GM12878 (cell line): ENCODE measurements at regions not wholly inside any gene's neighbourhood (a gene's known extent, or its start where the extent isn't known, plus 50 kb on each side); places are given as distances from the start of the nearest gene placed in this dataset.

Experiments
- BCL11A ChIP-seq: IDR thresholded peaks from 2 replicates; pipeline ENCODE4 v1.6.1; 2011; ENCODE audit warnings: low read depth, low read length
- BRCA1 ChIP-seq: IDR thresholded peaks from 2 replicates; pipeline ENCODE4 v1.6.1; 2011; ENCODE audit warnings: low read depth, low read length, improper control_type of control experiment
- EZH2 ChIP-seq: IDR thresholded peaks from 2 replicates; pipeline ENCODE4 v1.6.1; 2012; ENCODE audit warnings: low read depth, mild to moderate bottlenecking, control low read depth, inconsistent platforms, low read length, borderline replicate concordance; ENCODE audit not compliant: control insufficient read depth
- JUND ChIP-seq: IDR thresholded peaks from 2 replicates; pipeline ENCODE4 v1.6.1; 2012; ENCODE audit warnings: low read depth, mild to moderate bottlenecking, low read length, improper control_type of control experiment, moderate library complexity
- NFYB ChIP-seq: IDR thresholded peaks from 2 replicates; pipeline ENCODE4 v1.6.1; 2011; ENCODE audit warnings: low read depth, mild to moderate bottlenecking, low read length, improper control_type of control experiment, moderate library complexity; ENCODE audit not compliant: insufficient read depth
- POLR2AphosphoS5 ChIP-seq: IDR thresholded peaks from 2 replicates; pipeline ENCODE4 v1.6.1; 2011; ENCODE audit warnings: mild to moderate bottlenecking, low read length, inconsistent platforms
- RFX5 ChIP-seq: IDR thresholded peaks from 2 replicates; pipeline ENCODE4 v1.6.1; 2011; ENCODE audit warnings: low read depth, low read length, improper control_type of control experiment
- SMC3 ChIP-seq: IDR thresholded peaks from 2 replicates; pipeline ENCODE4 v1.6.1; 2011; ENCODE audit warnings: low read length, improper control_type of control experiment, borderline replicate concordance
- TAF1 ChIP-seq: IDR thresholded peaks from 2 replicates; pipeline ENCODE4 v1.6.1; 2011; ENCODE audit warnings: mild to moderate bottlenecking, low read depth, low read length, borderline replicate concordance
- TF ChIP-seq, protein P1 (sequence below), 3 experiments: IDR thresholded peaks in 2 of 3; conservative IDR thresholded peaks in 1 of 3; 2 replicates each; pipeline ENCODE4 v1.5.1; 2011; ENCODE audit warnings: low read depth in 3 of 3, low read length in 3 of 3, mild to moderate bottlenecking in 3 of 3, control low read depth in 2 of 3, moderate library complexity in 2 of 3, inconsistent platforms in 1 of 3, mixed read lengths in 1 of 3; ENCODE audit not compliant: control insufficient read depth in 2 of 3, insufficient read depth in 1 of 3; ENCODE audit errors: extremely low read depth in 1 of 3

DNA sequence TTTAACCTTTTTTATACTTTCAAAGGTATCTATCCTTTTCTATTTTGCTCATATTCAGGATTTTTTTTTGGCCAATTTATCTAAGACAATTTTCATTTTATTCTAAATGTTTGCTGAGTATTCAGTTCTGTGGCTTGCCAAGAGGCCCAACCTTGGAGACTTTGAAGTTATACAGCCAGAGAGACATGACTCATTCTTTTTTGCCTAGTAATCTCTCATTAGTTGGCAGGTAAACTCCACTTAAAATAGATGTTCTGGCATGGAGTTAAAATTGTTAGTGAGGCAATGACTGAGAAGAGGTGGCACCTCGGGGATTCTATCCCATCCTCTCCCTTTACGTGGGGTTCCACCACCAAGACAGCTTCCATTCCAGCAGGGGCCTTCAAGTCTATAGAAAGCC lies 213.8 kb downstream of the KCTD12 start:
- TF ChIP-seq, protein P1, sequence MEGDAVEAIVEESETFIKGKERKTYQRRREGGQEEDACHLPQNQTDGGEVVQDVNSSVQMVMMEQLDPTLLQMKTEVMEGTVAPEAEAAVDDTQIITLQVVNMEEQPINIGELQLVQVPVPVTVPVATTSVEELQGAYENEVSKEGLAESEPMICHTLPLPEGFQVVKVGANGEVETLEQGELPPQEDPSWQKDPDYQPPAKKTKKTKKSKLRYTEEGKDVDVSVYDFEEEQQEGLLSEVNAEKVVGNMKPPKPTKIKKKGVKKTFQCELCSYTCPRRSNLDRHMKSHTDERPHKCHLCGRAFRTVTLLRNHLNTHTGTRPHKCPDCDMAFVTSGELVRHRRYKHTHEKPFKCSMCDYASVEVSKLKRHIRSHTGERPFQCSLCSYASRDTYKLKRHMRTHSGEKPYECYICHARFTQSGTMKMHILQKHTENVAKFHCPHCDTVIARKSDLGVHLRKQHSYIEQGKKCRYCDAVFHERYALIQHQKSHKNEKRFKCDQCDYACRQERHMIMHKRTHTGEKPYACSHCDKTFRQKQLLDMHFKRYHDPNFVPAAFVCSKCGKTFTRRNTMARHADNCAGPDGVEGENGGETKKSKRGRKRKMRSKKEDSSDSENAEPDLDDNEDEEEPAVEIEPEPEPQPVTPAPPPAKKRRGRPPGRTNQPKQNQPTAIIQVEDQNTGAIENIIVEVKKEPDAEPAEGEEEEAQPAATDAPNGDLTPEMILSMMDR (IDR thresholded peaks at IDR 0.05 in 2 of 3, conservative IDR thresholded peaks at IDR 0.05 in 1 of 3; ENCODE audit: control insufficient read depth in 2 of 3, extremely low read depth in 1 of 3, insufficient read depth in 1 of 3, low read depth in 3 of 3, low read length in 3 of 3), result no peak
- no peak for TF ChIP-seq POLR2AphosphoS5
- no peak for TF ChIP-seq RFX5
- no peak for TF ChIP-seq NFYB
- TF ChIP-seq JUND, result no peak
- no peak for TF ChIP-seq BRCA1
- TF ChIP-seq TAF1, result no peak
- TF ChIP-seq EZH2, result no peak
- no peak for TF ChIP-seq SMC3
- TF ChIP-seq BCL11A, result no peak
